ENCODE measurements at regions not wholly inside any gene's neighbourhood (a gene's known extent, or its start where the extent isn't known, plus 50 kb on each side); places are given as distances from the start of the nearest gene placed in this dataset.

DNA sequence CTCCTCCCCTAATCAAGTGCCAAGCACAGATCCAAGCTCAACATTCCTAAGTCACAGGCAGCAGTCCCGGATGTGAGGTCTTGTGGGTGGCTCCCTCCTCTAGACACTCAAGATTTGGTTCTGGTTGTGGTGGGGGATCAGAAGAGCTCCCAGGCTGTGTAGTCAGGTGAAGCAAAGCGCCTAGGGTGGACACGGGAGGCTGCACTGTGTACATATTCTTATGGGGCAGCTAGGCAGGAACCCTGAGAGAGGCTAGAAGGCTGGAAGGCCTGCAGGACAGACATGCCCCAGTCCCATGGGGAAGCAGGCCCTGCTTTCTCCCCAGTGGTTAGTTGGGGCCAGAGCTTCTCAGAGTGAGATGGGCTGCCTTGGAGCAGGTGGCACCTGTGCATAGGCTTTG lies 118.9 kb downstream of the DDX3Y start:
- ATAC-seq, result no peak
- no TSS peak for BruUV-seq (replicated peaks)
- Histone ChIP-seq H3K27me3 (ENCODE audit: control insufficient read depth in 1 of 2, insufficient read depth in 2 of 2, low read length in 2 of 2) (no peaks in the 10 kb centered on the region), H3K79me2 (ENCODE audit: insufficient read depth, low read length) (no peaks in the 10 kb centered on the region), H3K4me1 (ENCODE audit: insufficient read depth, low read length) (no peaks in the 10 kb centered on the region), H3K36me3 (replicated peaks in 1 of 2; ENCODE audit: control insufficient read depth in 1 of 2, insufficient read depth in 2 of 2, low read length in 2 of 2) (no peaks in the 10 kb centered on the region), H4K20me1 (ENCODE audit: insufficient read depth, low read length) (no peaks in the 10 kb centered on the region), H3K4me3 (replicated peaks in 1 of 3; ENCODE audit: insufficient read depth in 1 of 3, low read depth in 2 of 3, low read length in 3 of 3) (no peak overlapping the region), H3K27ac (ENCODE audit: extremely low read length, insufficient read depth, low read length) (no peak overlapping the region), H3K9ac (ENCODE audit: insufficient read depth, low read depth, low read length) (no peak overlapping the region), H3K9me3 (ENCODE audit: low read length) (no peaks in the 10 kb centered on the region), H2AFZ (ENCODE audit: low read length) (no peak overlapping the region), H3K4me2 (ENCODE audit: low read depth, low read length) (no peak overlapping the region)
- FAIRE-seq, result no peak
- ChIA-PET CTCF (ENCODE audit: low intra/inter-chr PET ratio, low total read pairs) (no interaction called here), POLR2A (no interaction called here)
- intact Hi-C loops (cut with micrococcal nuclease; ENCODE audit: unreplicated experiment) (no loop called here), in situ Hi-C loops (cut with HindIII; ENCODE audit: extremely low pct_ligation_motif_present, low pct_unique_long_range_greater_than_20kb) (no loop called here)
- TF ChIP-seq GZF1 (CRISPR knock-in tag; IDR thresholded peaks at IDR 0.05) (no peak), MYNN (CRISPR knock-in tag; IDR thresholded peaks at IDR 0.05; ENCODE audit: low read depth) (no peak), ZNF841 (CRISPR knock-in tag; IDR thresholded peaks at IDR 0.05; ENCODE audit: borderline replicate concordance) (no peak)
- DNase-seq (ENCODE audit: low spot score), result no peak
- WGBS (ENCODE audit: low lambda C conversion rate), result no CpG with 5 or more reads among the region's 3 CpGs

DNA sequence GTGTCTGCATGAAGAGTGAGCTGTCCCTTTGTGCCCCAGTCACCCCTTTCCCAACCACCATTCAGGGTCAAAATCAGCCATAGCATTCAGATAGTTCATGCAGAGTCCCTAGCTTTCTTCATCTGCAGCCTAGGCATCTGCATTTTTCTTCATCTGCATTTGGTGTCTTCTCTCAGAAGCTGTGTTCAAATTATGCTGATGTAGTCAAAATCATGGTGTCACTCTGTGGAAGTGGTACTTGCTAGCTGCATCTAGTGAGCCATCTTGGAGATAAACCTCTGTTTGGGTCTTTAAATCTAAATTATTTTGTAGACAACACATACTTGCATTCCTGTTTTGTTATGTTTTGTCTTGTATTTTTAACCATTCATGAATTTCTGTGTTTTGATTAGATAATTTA lies 119.8 kb downstream of the DDX3Y start:
- Histone ChIP-seq H3K27ac (ENCODE audit: extremely low read length, insufficient read depth, low read length) (no peak overlapping the region), H3K79me2 (ENCODE audit: insufficient read depth, low read length) (no peaks in the 10 kb centered on the region), H3K4me3 (replicated peaks in 1 of 3; ENCODE audit: insufficient read depth in 1 of 3, low read depth in 2 of 3, low read length in 3 of 3) (no peak overlapping the region), H3K9me3 (ENCODE audit: low read length) (no peaks in the 10 kb centered on the region), H4K20me1 (ENCODE audit: insufficient read depth, low read length) (no peaks in the 10 kb centered on the region), H3K36me3 (replicated peaks in 1 of 2; ENCODE audit: control insufficient read depth in 1 of 2, insufficient read depth in 2 of 2, low read length in 2 of 2) (no peaks in the 10 kb centered on the region), H3K4me2 (ENCODE audit: low read depth, low read length) (no peak overlapping the region), H2AFZ (ENCODE audit: low read length) (no peak overlapping the region), H3K9ac (ENCODE audit: insufficient read depth, low read depth, low read length) (no peak overlapping the region), H3K4me1 (ENCODE audit: insufficient read depth, low read length) (no peaks in the 10 kb centered on the region), H3K27me3 (ENCODE audit: control insufficient read depth in 1 of 2, insufficient read depth in 2 of 2, low read length in 2 of 2) (no peaks in the 10 kb centered on the region)
- no peak for FAIRE-seq
- no peak for DNase-seq (ENCODE audit: low spot score)
- ChIA-PET POLR2A (no interaction called here), CTCF (ENCODE audit: low intra/inter-chr PET ratio, low total read pairs) (no interaction called here)
- no peak for TF ChIP-seq U2AF2 (IDR thresholded peaks at IDR 0.05; ENCODE audit: low read depth, low read length)
- no peak for TF ChIP-seq SIX1 (CRISPR knock-in tag; IDR thresholded peaks at IDR 0.05; ENCODE audit: borderline replicate concordance)
- TF ChIP-seq MAFF (IDR thresholded peaks at IDR 0.05; ENCODE audit: low read depth, low read length), result peak; percentile 83
- TF ChIP-seq, protein P1, sequence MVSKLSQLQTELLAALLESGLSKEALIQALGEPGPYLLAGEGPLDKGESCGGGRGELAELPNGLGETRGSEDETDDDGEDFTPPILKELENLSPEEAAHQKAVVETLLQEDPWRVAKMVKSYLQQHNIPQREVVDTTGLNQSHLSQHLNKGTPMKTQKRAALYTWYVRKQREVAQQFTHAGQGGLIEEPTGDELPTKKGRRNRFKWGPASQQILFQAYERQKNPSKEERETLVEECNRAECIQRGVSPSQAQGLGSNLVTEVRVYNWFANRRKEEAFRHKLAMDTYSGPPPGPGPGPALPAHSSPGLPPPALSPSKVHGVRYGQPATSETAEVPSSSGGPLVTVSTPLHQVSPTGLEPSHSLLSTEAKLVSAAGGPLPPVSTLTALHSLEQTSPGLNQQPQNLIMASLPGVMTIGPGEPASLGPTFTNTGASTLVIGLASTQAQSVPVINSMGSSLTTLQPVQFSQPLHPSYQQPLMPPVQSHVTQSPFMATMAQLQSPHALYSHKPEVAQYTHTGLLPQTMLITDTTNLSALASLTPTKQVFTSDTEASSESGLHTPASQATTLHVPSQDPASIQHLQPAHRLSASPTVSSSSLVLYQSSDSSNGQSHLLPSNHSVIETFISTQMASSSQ (IDR thresholded peaks at IDR 0.05; ENCODE audit: low read depth), result no peak
- TF ChIP-seq, protein P1 (CRISPR knock-in tag; IDR thresholded peaks at IDR 0.05; ENCODE audit: borderline replicate concordance), result no peak
- TF ChIP-seq, protein P2, sequence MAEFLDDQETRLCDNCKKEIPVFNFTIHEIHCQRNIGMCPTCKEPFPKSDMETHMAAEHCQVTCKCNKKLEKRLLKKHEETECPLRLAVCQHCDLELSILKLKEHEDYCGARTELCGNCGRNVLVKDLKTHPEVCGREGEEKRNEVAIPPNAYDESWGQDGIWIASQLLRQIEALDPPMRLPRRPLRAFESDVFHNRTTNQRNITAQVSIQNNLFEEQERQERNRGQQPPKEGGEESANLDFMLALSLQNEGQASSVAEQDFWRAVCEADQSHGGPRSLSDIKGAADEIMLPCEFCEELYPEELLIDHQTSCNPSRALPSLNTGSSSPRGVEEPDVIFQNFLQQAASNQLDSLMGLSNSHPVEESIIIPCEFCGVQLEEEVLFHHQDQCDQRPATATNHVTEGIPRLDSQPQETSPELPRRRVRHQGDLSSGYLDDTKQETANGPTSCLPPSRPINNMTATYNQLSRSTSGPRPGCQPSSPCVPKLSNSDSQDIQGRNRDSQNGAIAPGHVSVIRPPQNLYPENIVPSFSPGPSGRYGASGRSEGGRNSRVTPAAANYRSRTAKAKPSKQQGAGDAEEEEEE (CRISPR knock-in tag; IDR thresholded peaks at IDR 0.05; ENCODE audit: borderline replicate concordance), result no peak
- TF ChIP-seq MAFK (conservative IDR thresholded peaks at IDR 0.05 in 1 of 2, IDR thresholded peaks at IDR 0.05 in 1 of 2; ENCODE audit: low read length in 2 of 2), result peak; percentile 73 to 87
- no peak for TF ChIP-seq ZNF552 (CRISPR knock-in tag; IDR thresholded peaks at IDR 0.05; ENCODE audit: borderline replicate concordance)
- no TSS peak for BruUV-seq (replicated peaks)
- in situ Hi-C loops (cut with HindIII; ENCODE audit: extremely low pct_ligation_motif_present, low pct_unique_long_range_greater_than_20kb) (no loop called here), intact Hi-C loops (cut with micrococcal nuclease; ENCODE audit: unreplicated experiment) (no loop called here)
- ATAC-seq, result no peak
